Testis (tissue), 2 donors: ENCODE measurements at regions not wholly inside any gene's neighbourhood (a gene's known extent, or its start where the extent isn't known, plus 50 kb on each side); places are given as distances from the start of the nearest gene placed in this dataset.

ENCODE experiments used
- DNase-seq: peaks from one replicate; pipeline ENCODE4 v3.0.0-alpha.2; 2019
- H3K27ac ChIP-seq, 2 donors: fragments of 200-600 bp; sonication (generic); one replicate each; pipeline ENCODE4 v1.5.1; 2019
- H3K27me3 ChIP-seq: fragments of 200-600 bp; sonication (generic); one replicate; pipeline ENCODE4 v1.5.1; 2019
- H3K36me3 ChIP-seq: fragments of 200-600 bp; sonication (generic); one replicate; pipeline ENCODE4 v1.5.1; 2017; ENCODE audit warnings: low read depth; ENCODE audit errors: missing control alignments
- H3K4me1 ChIP-seq: fragments of 200-600 bp; sonication (generic); one replicate; pipeline ENCODE4 v1.5.1; 2019
- H3K4me3 ChIP-seq, 2 donors: fragments of 200-600 bp; sonication (generic); one replicate each; pipeline ENCODE4 v1.5.1; 2017 to 2019
- H3K9me3 ChIP-seq: fragments of 200-600 bp; sonication (generic); one replicate; pipeline ENCODE4 v1.5.1; 2017
- POLR2A ChIP-seq: fragments of 450-650 bp; IDR thresholded peaks from one replicate; pipeline ENCODE4 v1.6.1; 2017; ENCODE audit warnings: antibody characterized with exemption, mild to moderate bottlenecking, moderate library complexity
- WGBS, 2 donors: methylation state at CpG; one replicate each; pipeline ENCODE4 v1.1.5; 2018; 5-methylcytosine and 5-hydroxymethylcytosine counted together
- intact Hi-C: fragments of 100-400 bp; cut with DNase I; formaldehyde crosslinking; loops from one replicate; pipeline ENCODE4 v1.15.1; 2023; ENCODE audit warnings: low total_unique reads
- TF ChIP-seq, protein P1 (sequence below), 3 experiments: fragments of 450-650 bp in 2 of 3; fragments of 200-600 bp in 1 of 3; sonication (generic) in 1 of 3; IDR thresholded peaks; one replicate each; pipeline ENCODE4 v1.5.1; 2016 to 2019; ENCODE audit warnings: antibody characterized with exemption in 3 of 3, mild to moderate bottlenecking in 2 of 3, moderate library complexity in 1 of 3

GRCh38 chr2:53572696-53573095, 194.9 kb upstream of the CHAC2 start:
- intact Hi-C loops, result no loop called here
- no peaks in the 10 kb centered on the region for H3K9me3 ChIP-seq
- no peak overlapping the region for H3K4me3 ChIP-seq
- no peak for DNase-seq
- no peaks in the 10 kb centered on the region for H3K36me3 ChIP-seq
- H3K27ac ChIP-seq, result no peak overlapping the region
- TF ChIP-seq, protein P1, sequence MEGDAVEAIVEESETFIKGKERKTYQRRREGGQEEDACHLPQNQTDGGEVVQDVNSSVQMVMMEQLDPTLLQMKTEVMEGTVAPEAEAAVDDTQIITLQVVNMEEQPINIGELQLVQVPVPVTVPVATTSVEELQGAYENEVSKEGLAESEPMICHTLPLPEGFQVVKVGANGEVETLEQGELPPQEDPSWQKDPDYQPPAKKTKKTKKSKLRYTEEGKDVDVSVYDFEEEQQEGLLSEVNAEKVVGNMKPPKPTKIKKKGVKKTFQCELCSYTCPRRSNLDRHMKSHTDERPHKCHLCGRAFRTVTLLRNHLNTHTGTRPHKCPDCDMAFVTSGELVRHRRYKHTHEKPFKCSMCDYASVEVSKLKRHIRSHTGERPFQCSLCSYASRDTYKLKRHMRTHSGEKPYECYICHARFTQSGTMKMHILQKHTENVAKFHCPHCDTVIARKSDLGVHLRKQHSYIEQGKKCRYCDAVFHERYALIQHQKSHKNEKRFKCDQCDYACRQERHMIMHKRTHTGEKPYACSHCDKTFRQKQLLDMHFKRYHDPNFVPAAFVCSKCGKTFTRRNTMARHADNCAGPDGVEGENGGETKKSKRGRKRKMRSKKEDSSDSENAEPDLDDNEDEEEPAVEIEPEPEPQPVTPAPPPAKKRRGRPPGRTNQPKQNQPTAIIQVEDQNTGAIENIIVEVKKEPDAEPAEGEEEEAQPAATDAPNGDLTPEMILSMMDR (IDR thresholded peaks at IDR 0.05), result no peak
- TF ChIP-seq POLR2A, result no peak
- 86 to 100% methylated on average over 1 of the region's 1 CpG for WGBS, 2 donors
- no peaks in the 10 kb centered on the region for H3K27me3 ChIP-seq
- H3K4me1 ChIP-seq, result peaks cover 5% of the 10 kb centered on the region

GRCh38 chr2:53569957-53570727, 197.5 kb upstream of the CHAC2 start:
- no peak for DNase-seq
- no peaks in the 10 kb centered on the region for H3K4me1 ChIP-seq
- 88 to 92% methylated on average over 14 of the region's 14 CpGs for WGBS, 2 donors
- no peaks in the 10 kb centered on the region for H3K9me3 ChIP-seq
- intact Hi-C loops, result no loop called here
- no peaks in the 10 kb centered on the region for H3K36me3 ChIP-seq
- no peak overlapping the region for H3K4me3 ChIP-seq
- H3K27me3 ChIP-seq, result no peaks in the 10 kb centered on the region
- TF ChIP-seq POLR2A, result no peak
- TF ChIP-seq, protein P1 (IDR thresholded peaks at IDR 0.05), result no peak
- H3K27ac ChIP-seq, result no peak overlapping the region

DNA sequence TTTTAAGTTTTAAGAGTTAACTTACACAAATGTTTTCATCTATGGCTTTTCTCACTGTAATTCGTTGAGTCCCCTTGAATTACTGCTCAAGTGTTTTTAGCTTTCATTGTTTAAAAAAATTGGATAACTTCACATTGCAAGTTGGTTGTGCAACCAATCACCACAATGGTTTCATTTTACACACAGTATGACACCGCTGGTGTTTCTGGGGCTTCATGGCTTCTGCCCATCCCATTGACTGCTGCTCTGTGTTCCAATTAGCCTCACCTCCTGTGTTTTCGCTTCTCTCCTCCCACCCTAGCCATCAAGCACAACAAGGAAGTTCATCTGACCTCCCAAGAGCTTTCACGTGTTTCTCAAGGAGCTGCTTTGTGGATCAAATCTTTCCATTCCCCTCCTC, 199.1 kb upstream of the CHAC2 start:
- no peak for DNase-seq
- H3K27me3 ChIP-seq, result no peaks in the 10 kb centered on the region
- TF ChIP-seq, protein P1 (IDR thresholded peaks at IDR 0.05), result no peak
- TF ChIP-seq POLR2A, result no peak
- H3K9me3 ChIP-seq, result no peaks in the 10 kb centered on the region
- intact Hi-C loops, result no loop called here
- no peak overlapping the region for H3K4me3 ChIP-seq
- H3K36me3 ChIP-seq, result no peaks in the 10 kb centered on the region
- WGBS, 2 donors, result 68 to 72% methylated on average over 4 of the region's 4 CpGs
- no peak overlapping the region for H3K27ac ChIP-seq
- H3K4me1 ChIP-seq, result no peaks in the 10 kb centered on the region

DNA sequence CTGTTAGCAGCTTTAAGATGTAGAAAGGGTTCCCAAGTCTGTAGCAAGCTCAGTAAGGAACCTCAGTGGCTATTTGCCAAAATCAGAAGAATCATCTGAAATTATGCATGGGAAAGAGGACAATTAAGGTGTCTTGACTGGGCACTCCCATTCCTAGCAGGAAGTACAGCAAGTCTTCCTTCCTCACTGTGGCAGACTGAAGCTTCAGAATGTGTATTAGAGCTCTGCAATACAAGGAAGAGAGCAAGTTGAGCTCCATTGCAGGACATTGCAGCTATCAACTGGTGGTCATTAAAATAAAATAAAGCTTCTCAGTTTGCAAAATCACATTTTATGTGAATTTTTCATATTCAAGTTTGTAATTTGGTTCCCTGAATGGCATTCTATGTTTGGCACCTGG, 200.5 kb upstream of the CHAC2 start:
- H3K27me3 ChIP-seq, result no peaks in the 10 kb centered on the region
- H3K9me3 ChIP-seq, result no peaks in the 10 kb centered on the region
- no peak overlapping the region for H3K27ac ChIP-seq
- no peak for DNase-seq
- intact Hi-C loops, result no loop called here
- H3K36me3 ChIP-seq, result no peaks in the 10 kb centered on the region
- no peak overlapping the region for H3K4me3 ChIP-seq
- TF ChIP-seq, protein P1 (IDR thresholded peaks at IDR 0.05), result no peak
- TF ChIP-seq POLR2A, result no peak
- H3K4me1 ChIP-seq, result no peaks in the 10 kb centered on the region

DNA sequence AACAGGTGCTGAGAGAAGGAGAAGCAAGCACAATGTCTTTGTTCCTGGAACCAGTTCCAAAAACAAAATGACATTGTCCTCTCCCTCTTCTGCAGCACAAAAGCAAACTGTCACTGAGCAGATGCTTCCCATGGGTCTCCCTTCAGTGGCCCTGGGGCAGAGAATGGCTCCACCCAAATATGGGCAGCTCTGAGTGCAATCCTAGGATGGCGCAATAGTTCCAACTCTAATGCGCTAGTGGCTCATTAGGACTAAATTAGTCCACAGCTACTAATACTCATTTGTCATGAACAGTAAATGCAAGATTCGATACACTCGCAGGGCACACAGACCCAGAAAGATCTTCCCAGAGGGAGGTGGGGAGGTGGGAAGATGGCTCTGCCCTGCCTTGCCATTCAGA, 205.2 kb upstream of the CHAC2 start:
- 71 to 79% methylated on average over 4 of the region's 4 CpGs for WGBS, 2 donors
- no peak for DNase-seq
- Histone ChIP-seq H3K4me3 (no peak overlapping the region), H3K36me3 (no peaks in the 10 kb centered on the region), H3K4me1 (no peaks in the 10 kb centered on the region), H3K27ac (no peak overlapping the region), H3K9me3 (no peaks in the 10 kb centered on the region), H3K27me3 (no peaks in the 10 kb centered on the region)
- TF ChIP-seq POLR2A, result no peak
- TF ChIP-seq, protein P1 (IDR thresholded peaks at IDR 0.05), result no peak
- intact Hi-C loops, result no loop called here
